ENCODE measurements at regions not wholly inside any gene's neighbourhood (a gene's known extent, or its start where the extent isn't known, plus 50 kb on each side); places are given as distances from the start of the nearest gene placed in this dataset.

DNA sequence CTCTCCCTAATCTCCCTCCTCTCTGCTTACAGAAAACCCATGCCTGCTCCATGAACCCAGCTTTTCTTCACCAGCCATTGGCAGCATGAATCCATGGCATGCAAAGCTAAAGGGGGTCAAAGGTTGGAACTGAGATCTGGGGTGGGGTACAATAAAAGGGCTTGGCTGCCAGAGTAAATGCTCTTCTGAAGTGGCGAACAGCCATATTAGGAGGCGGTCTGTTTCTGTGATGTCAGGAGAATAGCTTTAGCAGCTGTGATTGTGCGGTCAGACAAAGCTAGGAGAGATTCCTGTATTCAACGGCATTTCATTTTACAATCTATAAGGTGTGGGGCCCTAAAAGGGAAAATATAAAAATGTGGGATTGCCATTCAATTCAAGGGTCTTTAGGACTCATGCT, 71.7 kb upstream of the TMPRSS2 start:
- POLR2A ChIA-PET, result no interaction called here
- WGBS (ENCODE audit: low lambda C conversion rate), result 56% methylated on average over 4 of the region's 4 CpGs

DNA sequence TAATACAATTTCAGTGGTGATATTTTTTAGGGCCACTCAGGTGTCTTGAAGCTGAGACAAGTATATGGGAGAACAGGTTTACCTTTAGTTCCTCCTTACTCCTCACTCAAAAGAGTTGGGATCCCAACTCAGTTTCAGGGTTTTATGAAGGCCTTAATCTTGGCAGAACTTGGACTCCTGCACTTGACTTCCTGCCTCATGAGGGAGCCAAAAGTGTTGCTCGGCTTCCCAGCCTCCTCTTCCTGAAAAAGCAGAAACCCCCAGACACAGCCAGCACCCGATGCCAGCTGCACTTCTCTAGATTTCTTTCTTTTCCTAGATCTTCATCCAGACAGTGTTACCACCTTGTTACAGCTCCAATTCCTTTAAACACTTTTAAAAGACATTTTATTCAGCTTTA, 70.8 kb upstream of the TMPRSS2 start:
- no peak for TF ChIP-seq SIN3A (IDR thresholded peaks at IDR 0.05; ENCODE audit: borderline replicate concordance, low read depth, low read length)
- TF ChIP-seq YY1 (IDR thresholded peaks at IDR 0.05; ENCODE audit: low read depth), result no peak
- Histone ChIP-seq H3K9me2 (no peaks in the 10 kb centered on the region), H3K27ac (ENCODE audit: low read depth in 2 of 2, low read length in 1 of 2) (no peak overlapping the region), H3K9me3 (peaks cover 14% of the 10 kb centered on the region; the same call in 1 of the 2 replicates), H3K4me2 (no peak overlapping the region), H2AFZ (ENCODE audit: low read depth) (no peak overlapping the region), H3K4me1 (ENCODE audit: control insufficient read depth in 1 of 2, insufficient read depth in 2 of 2, low read depth in 1 of 2, low read length in 1 of 2) (no peaks in the 10 kb centered on the region), H3K36me3 (replicated peaks in 1 of 2; ENCODE audit: control insufficient read depth in 1 of 2, insufficient read depth in 2 of 2, low read length in 1 of 2) (no peaks in the 10 kb centered on the region), H3F3A (replicated peaks; ENCODE audit: insufficient read depth) (no peaks in the 10 kb centered on the region), H3K79me2 (ENCODE audit: insufficient read depth) (no peaks in the 10 kb centered on the region), H3K27me3 (ENCODE audit: insufficient read depth) (no peaks in the 10 kb centered on the region), H3K4me3 (ENCODE audit: low read depth in 2 of 2, low read length in 1 of 2) (no peak overlapping the region), H4K20me1 (ENCODE audit: insufficient read depth) (no peaks in the 10 kb centered on the region), H3K9ac (no peak overlapping the region)
- POLR2A ChIA-PET, result no interaction called here
- no peak for DNase-seq
- CTCF ChIA-PET, result interaction anchor here (1.4 kb wide), 1 partner anchor 9 kb away, joined by 3 read pairs; no protein-coding TSS in a partner anchor
- WGBS (ENCODE audit: low lambda C conversion rate), result 2% methylated on average over 2 of the region's 2 CpGs

More for the DNA sequence above, 71.7 kb upstream of the TMPRSS2 start:
- Histone ChIP-seq H3K4me2 (no peak overlapping the region), H4K20me1 (ENCODE audit: insufficient read depth) (no peaks in the 10 kb centered on the region), H3K4me1 (ENCODE audit: control insufficient read depth in 1 of 2, insufficient read depth in 2 of 2, low read depth in 1 of 2, low read length in 1 of 2) (no peaks in the 10 kb centered on the region), H3K36me3 (replicated peaks in 1 of 2; ENCODE audit: control insufficient read depth in 1 of 2, insufficient read depth in 2 of 2, low read length in 1 of 2) (no peaks in the 10 kb centered on the region), H3K79me2 (ENCODE audit: insufficient read depth) (no peaks in the 10 kb centered on the region), H3F3A (replicated peaks; ENCODE audit: insufficient read depth) (no peaks in the 10 kb centered on the region), H2AFZ (ENCODE audit: low read depth) (no peak overlapping the region), H3K9me2 (no peaks in the 10 kb centered on the region), H3K27me3 (ENCODE audit: insufficient read depth) (no peaks in the 10 kb centered on the region), H3K9me3 (peaks cover 14% of the 10 kb centered on the region; the same call in 1 of the 2 replicates), H3K27ac (ENCODE audit: low read depth in 2 of 2, low read length in 1 of 2) (no peak overlapping the region), H3K4me3 (ENCODE audit: low read depth in 2 of 2, low read length in 1 of 2) (no peak overlapping the region), H3K9ac (no peak overlapping the region)
- DNase-seq, result no peak
- TF ChIP-seq, protein P1, sequence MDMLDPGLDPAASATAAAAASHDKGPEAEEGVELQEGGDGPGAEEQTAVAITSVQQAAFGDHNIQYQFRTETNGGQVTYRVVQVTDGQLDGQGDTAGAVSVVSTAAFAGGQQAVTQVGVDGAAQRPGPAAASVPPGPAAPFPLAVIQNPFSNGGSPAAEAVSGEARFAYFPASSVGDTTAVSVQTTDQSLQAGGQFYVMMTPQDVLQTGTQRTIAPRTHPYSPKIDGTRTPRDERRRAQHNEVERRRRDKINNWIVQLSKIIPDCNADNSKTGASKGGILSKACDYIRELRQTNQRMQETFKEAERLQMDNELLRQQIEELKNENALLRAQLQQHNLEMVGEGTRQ (IDR thresholded peaks at IDR 0.05; ENCODE audit: borderline replicate concordance, low read depth, low read length), result no peak
- TF ChIP-seq NFIC (IDR thresholded peaks at IDR 0.05; ENCODE audit: borderline replicate concordance) (no peak), ELF1 (IDR thresholded peaks at IDR 0.05) (no peak), SIN3A (IDR thresholded peaks at IDR 0.05; ENCODE audit: borderline replicate concordance, low read depth, low read length) (no peak), RXRA (IDR thresholded peaks at IDR 0.05; ENCODE audit: borderline replicate concordance, low read depth) (no peak)
- TF ChIP-seq, protein P2, sequence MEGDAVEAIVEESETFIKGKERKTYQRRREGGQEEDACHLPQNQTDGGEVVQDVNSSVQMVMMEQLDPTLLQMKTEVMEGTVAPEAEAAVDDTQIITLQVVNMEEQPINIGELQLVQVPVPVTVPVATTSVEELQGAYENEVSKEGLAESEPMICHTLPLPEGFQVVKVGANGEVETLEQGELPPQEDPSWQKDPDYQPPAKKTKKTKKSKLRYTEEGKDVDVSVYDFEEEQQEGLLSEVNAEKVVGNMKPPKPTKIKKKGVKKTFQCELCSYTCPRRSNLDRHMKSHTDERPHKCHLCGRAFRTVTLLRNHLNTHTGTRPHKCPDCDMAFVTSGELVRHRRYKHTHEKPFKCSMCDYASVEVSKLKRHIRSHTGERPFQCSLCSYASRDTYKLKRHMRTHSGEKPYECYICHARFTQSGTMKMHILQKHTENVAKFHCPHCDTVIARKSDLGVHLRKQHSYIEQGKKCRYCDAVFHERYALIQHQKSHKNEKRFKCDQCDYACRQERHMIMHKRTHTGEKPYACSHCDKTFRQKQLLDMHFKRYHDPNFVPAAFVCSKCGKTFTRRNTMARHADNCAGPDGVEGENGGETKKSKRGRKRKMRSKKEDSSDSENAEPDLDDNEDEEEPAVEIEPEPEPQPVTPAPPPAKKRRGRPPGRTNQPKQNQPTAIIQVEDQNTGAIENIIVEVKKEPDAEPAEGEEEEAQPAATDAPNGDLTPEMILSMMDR (IDR thresholded peaks at IDR 0.05), result no peak
- TF ChIP-seq, protein P3, sequence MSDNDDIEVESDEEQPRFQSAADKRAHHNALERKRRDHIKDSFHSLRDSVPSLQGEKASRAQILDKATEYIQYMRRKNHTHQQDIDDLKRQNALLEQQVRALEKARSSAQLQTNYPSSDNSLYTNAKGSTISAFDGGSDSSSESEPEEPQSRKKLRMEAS (IDR thresholded peaks at IDR 0.05; ENCODE audit: low read depth), result no peak
- CTCF ChIA-PET, result no interaction called here

DNA sequence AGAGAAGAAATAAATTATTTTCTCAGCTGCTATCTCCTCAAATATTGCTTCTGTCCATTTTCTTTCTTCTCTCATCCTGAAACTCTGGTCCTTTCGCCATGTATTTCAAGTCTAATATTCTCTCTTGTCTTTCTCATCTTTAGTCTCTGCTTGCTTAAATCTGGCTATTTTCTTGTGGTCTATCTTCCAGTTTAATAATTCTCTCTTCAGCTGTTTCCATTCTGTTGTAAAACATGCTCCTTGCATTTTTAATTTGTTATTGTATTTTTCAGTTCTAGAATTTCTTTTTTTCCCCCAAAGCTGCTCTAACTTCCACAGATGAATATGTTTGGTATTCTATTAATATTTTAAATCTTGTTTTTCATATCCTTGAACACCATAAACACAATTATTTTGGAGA, 70.1 kb upstream of the TMPRSS2 start:
- H3K9me2 ChIP-seq, result no peaks in the 10 kb centered on the region
- H3K4me2 ChIP-seq, result no peak overlapping the region
- no peaks in the 10 kb centered on the region for H3K79me2 ChIP-seq (ENCODE audit: insufficient read depth)
- no peaks in the 10 kb centered on the region for H3K4me1 ChIP-seq (ENCODE audit: control insufficient read depth in 1 of 2, insufficient read depth in 2 of 2, low read depth in 1 of 2, low read length in 1 of 2)
- 3% methylated on average over 1 of the region's 1 CpG for WGBS (ENCODE audit: low lambda C conversion rate)
- no peaks in the 10 kb centered on the region for H3K36me3 ChIP-seq (replicated peaks in 1 of 2; ENCODE audit: control insufficient read depth in 1 of 2, insufficient read depth in 2 of 2, low read length in 1 of 2)
- no peak overlapping the region for H3K27ac ChIP-seq (ENCODE audit: low read depth in 2 of 2, low read length in 1 of 2)
- ChIA-PET POLR2A (no interaction called here), CTCF (interaction anchor here (1.4 kb wide), 1 partner anchor 10 kb away, joined by 3 read pairs; no protein-coding TSS in a partner anchor)
- H3F3A ChIP-seq (replicated peaks; ENCODE audit: insufficient read depth), result no peaks in the 10 kb centered on the region
- no peak for DNase-seq
- TF ChIP-seq, protein P2 (IDR thresholded peaks at IDR 0.05), result no peak
- TF ChIP-seq MXI1 (IDR thresholded peaks at IDR 0.05; ENCODE audit: low read depth, low read length) (no peak), FOXJ3 (CRISPR knock-in tag; IDR thresholded peaks at IDR 0.05) (no peak)
- TF ChIP-seq, protein P3 (IDR thresholded peaks at IDR 0.05; ENCODE audit: low read depth), result no peak
- H3K9ac ChIP-seq, result no peak overlapping the region
- no peaks in the 10 kb centered on the region for H4K20me1 ChIP-seq (ENCODE audit: insufficient read depth)
- no peak overlapping the region for H3K4me3 ChIP-seq (ENCODE audit: low read depth in 2 of 2, low read length in 1 of 2)
- no peaks in the 10 kb centered on the region for H3K27me3 ChIP-seq (ENCODE audit: insufficient read depth)
- peaks cover 14% of the 10 kb centered on the region; the same call in 1 of the 2 replicates for H3K9me3 ChIP-seq
- no peak overlapping the region for H2AFZ ChIP-seq (ENCODE audit: low read depth)

Data from SK-N-SH (cell line).